SH-SY5Y (cell line): ENCODE measurements at regions not wholly inside any gene's neighbourhood (a gene's known extent, or its start where the extent isn't known, plus 50 kb on each side); places are given as distances from the start of the nearest gene placed in this dataset.

ENCODE experiments used
- GATA2 ChIP-seq: IDR thresholded peaks from 2 replicates; pipeline ENCODE4 v1.6.1; 2011; ENCODE audit warnings: mild to moderate bottlenecking, low read depth, low read length
- GATA3 ChIP-seq: IDR thresholded peaks from 2 replicates; pipeline ENCODE4 v1.6.1; 2011; ENCODE audit warnings: low read depth, mild to moderate bottlenecking, low read length, moderate library complexity

GRCh38 chr9:82144803-82145202 is 156.2 kb downstream of the SPATA31D1 start:
- TF ChIP-seq GATA2, result no peak
- TF ChIP-seq GATA3, result no peak
